ENCODE measurements at regions not wholly inside any gene's neighbourhood (a gene's known extent, or its start where the extent isn't known, plus 50 kb on each side); places are given as distances from the start of the nearest gene placed in this dataset.

DNA sequence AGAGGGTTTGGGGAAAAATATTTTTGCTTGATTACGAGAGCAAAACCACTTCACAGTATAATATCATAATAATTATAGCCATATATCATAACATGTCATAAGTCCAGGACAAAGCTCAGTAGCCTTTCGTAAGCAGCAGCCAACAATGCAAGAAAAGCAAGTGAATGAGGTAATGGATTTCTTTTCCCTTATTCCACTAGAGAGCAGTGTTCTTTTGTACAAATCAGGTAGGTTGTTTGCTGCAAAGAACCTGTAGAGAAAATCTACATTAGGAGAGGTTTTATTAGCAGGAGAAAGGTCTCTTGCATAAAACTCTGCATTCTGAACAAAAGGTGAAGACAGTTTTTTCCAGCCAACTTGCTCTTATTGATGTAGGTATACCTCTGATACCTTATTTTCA, 1033.4 kb downstream of the TLE4 start:
- no peak overlapping the region for H4K8ac ChIP-seq (replicated peaks; ENCODE audit: insufficient read length, low read depth, low read length)

More for the DNA sequence above, 1033.4 kb downstream of the TLE4 start:
- Histone ChIP-seq H3K56ac (ENCODE audit: insufficient read length, low read depth, low read length) (no peak overlapping the region), H2BK20ac (ENCODE audit: low read depth, low read length, poor library complexity, severe bottlenecking) (no peak overlapping the region), H2BK120ac (ENCODE audit: low read depth, low read length, poor library complexity, severe bottlenecking) (no peak overlapping the region), H3K14ac (ENCODE audit: insufficient read depth, low read length) (no peak overlapping the region), H2AK5ac (ENCODE audit: insufficient read length, low read length) (no peak overlapping the region), H3K9me3 (ENCODE audit: control insufficient read depth, low read depth, low read length) (no peaks in the 10 kb centered on the region), H3K4me2 (ENCODE audit: insufficient read depth, insufficient read length, low read length) (no peak overlapping the region), H4K5ac (ENCODE audit: insufficient read length, low read depth, low read length) (no peak overlapping the region), H4K20me1 (ENCODE audit: control insufficient read depth, insufficient read depth, insufficient read length) (no peaks in the 10 kb centered on the region), H3K9ac (ENCODE audit: extremely low read depth, insufficient read length, low read length) (no peak overlapping the region), H3K23ac (ENCODE audit: insufficient read length, low read depth, low read length) (no peak overlapping the region), H3K27me3 (ENCODE audit: insufficient read depth, low read length) (no peaks in the 10 kb centered on the region), H3K23me2 (ENCODE audit: insufficient read length, low read depth, low read length, poor library complexity, severe bottlenecking) (no peaks in the 10 kb centered on the region), H3K27ac (ENCODE audit: insufficient read length, low read depth, low read length) (no peak overlapping the region), H3K79me1 (ENCODE audit: insufficient read depth, low read depth, low read length, poor library complexity, severe bottlenecking) (no peaks in the 10 kb centered on the region), H3T11ph (ENCODE audit: low read length) (no peak overlapping the region), H3K4ac (ENCODE audit: low read depth, low read length) (no peak overlapping the region), H2BK12ac (ENCODE audit: insufficient read length, low read depth, low read length) (no peak overlapping the region), H2AFZ (ENCODE audit: low read length) (no peak overlapping the region), H3K79me2 (ENCODE audit: insufficient read depth, low read length) (no peaks in the 10 kb centered on the region), H3K18ac (ENCODE audit: insufficient read length, low read depth, low read length) (no peak overlapping the region), H3K4me1 (ENCODE audit: insufficient read depth, low read length) (no peaks in the 10 kb centered on the region), H2BK15ac (ENCODE audit: low read depth, low read length) (no peak overlapping the region), H2BK5ac (ENCODE audit: insufficient read length, low read length) (no peak overlapping the region), H4K91ac (ENCODE audit: insufficient read length, low read depth, low read length) (no peak overlapping the region)
- Mint-ChIP-seq H3K27ac (no peak overlapping the region), H3K27me3 (ENCODE audit: low read depth) (no peaks in the 10 kb centered on the region), H3K4me1 (peaks cover 9 to 10% of the 10 kb centered on the region in 2 experiments), H3K36me3 (ENCODE audit: insufficient read depth in 1 of 3, low read depth in 3 of 3) (no peaks in the 10 kb centered on the region; a peak in 1 of 7 replicates), H3K9me3 (no peaks in the 10 kb centered on the region), H3K4me3 (no peak overlapping the region)
- WGBS (ENCODE audit: extremely low coverage, insufficient read length, low lambda C conversion rate) = no CpG with 5 or more reads among the region's 2 CpGs
- DNase-seq = no peak
- TF ChIP-seq, protein P1, sequence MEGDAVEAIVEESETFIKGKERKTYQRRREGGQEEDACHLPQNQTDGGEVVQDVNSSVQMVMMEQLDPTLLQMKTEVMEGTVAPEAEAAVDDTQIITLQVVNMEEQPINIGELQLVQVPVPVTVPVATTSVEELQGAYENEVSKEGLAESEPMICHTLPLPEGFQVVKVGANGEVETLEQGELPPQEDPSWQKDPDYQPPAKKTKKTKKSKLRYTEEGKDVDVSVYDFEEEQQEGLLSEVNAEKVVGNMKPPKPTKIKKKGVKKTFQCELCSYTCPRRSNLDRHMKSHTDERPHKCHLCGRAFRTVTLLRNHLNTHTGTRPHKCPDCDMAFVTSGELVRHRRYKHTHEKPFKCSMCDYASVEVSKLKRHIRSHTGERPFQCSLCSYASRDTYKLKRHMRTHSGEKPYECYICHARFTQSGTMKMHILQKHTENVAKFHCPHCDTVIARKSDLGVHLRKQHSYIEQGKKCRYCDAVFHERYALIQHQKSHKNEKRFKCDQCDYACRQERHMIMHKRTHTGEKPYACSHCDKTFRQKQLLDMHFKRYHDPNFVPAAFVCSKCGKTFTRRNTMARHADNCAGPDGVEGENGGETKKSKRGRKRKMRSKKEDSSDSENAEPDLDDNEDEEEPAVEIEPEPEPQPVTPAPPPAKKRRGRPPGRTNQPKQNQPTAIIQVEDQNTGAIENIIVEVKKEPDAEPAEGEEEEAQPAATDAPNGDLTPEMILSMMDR (conservative IDR thresholded peaks at IDR 0.05) = peak; percentile 68

Measured in H9 (cell line).